K562 (cell line): ENCODE measurements at regions not wholly inside any gene's neighbourhood (a gene's known extent, or its start where the extent isn't known, plus 50 kb on each side); places are given as distances from the start of the nearest gene placed in this dataset.

ENCODE experiments used
- ATAC-seq: fragments of 200-7000 bp; cut with Tn5 transposase; 3 replicates; pipeline ENCODE4 v1.9.1; 2020; ENCODE audit warnings: moderate library complexity
- BruUV-seq: library from RNA; stranded (reverse); fragments of 400-500 nt; replicated peaks from 2 replicates; lab custom pipeline; 2021; lab: Mats Ljungman, UMichigan
- CTCF ChIA-PET: fragments of 300-600 bp; formaldehyde crosslinking; extraction: SDS; loops from one replicate; lab custom pipeline; 2021; ENCODE audit warnings: low intra/inter-chr PET ratio; lab: Yijun Ruan, JAX
- POLR2A ChIA-PET: fragments of 300-600, 350-650 bp; sonication (Branson Sonifier 250); formaldehyde crosslinking; extraction: SDS; loops from one replicate; lab custom pipeline; 2021; ENCODE audit warnings: antibody characterized with exemption, inconsistent platforms; lab: Yijun Ruan, JAX
- DNase-seq, 4 experiments: peaks; one replicate each; pipeline versions ENCODE4 v3.0.0 to v3.0.0-alpha.2; 2011 to 2018; ENCODE audit warnings: low spot score in 3 of 4, mixed read lengths in 3 of 4; ENCODE audit errors: extremely low read depth in 1 of 4
- FAIRE-seq: peaks from 2 replicates; lab custom pipeline; 2011; peaks lifted over from hg19 to GRCh38; lab: Jason Lieb, UNC
- H2AFZ ChIP-seq: 2 replicates; pipeline ENCODE4 v1.6.0; 2011; ENCODE audit warnings: low read depth, low read length, control low read depth, inconsistent platforms
- H3K27ac ChIP-seq: fragments of 200-600 bp; 3 replicates; pipeline ENCODE4 v1.8.0; 2011; ENCODE audit warnings: low read depth, mild to moderate bottlenecking, control low read depth, inconsistent platforms, low read length, moderate library complexity, mixed read lengths; ENCODE audit errors: extremely low read depth
- H3K27me3 ChIP-seq, 2 experiments: fragments of 300-600 bp in 1 of 2; 2 replicates in 1 of 2; 3 replicates in 1 of 2; pipeline versions ENCODE4 v1.6.0 to v1.8.0; 2011; ENCODE audit warnings: inconsistent platforms in 2 of 2, low read length in 2 of 2, mild to moderate bottlenecking in 1 of 2, mixed read lengths in 1 of 2, moderate library complexity in 1 of 2; ENCODE audit not compliant: control insufficient read depth in 2 of 2, insufficient read depth in 2 of 2
- H3K36me3 ChIP-seq: fragments of 300-600 bp; 3 replicates; pipeline ENCODE4 v1.8.0; 2011; ENCODE audit warnings: mild to moderate bottlenecking, low read length, inconsistent platforms; ENCODE audit not compliant: control insufficient read depth, insufficient read depth
- H3K4me1 ChIP-seq, 2 experiments: fragments of 200-600 bp in 1 of 2; replicated peaks in 1 of 2; 2 replicates in 1 of 2; 3 replicates in 1 of 2; pipeline versions ENCODE4 v1.5.1 to v1.8.0; 2011; ENCODE audit warnings: inconsistent platforms in 2 of 2, low read length in 2 of 2, mild to moderate bottlenecking in 1 of 2, mixed read lengths in 1 of 2, moderate library complexity in 1 of 2; ENCODE audit not compliant: control insufficient read depth in 2 of 2, insufficient read depth in 2 of 2
- H3K4me2 ChIP-seq: 2 replicates; pipeline ENCODE4 v1.6.1; 2011; ENCODE audit warnings: low read length, control low read depth, inconsistent platforms, mixed read lengths; ENCODE audit not compliant: insufficient read depth
- H3K4me3 ChIP-seq: fragments of 200-600 bp; sonication (generic), shearing (Covaris generic); 2 replicates; pipeline ENCODE4 v1.5.1; 2016; ENCODE audit warnings: control low read depth, inconsistent platforms
- H3K79me2 ChIP-seq: fragments of 200-600 bp; 3 replicates; pipeline ENCODE4 v1.8.0; 2011; ENCODE audit warnings: low read length, inconsistent platforms; ENCODE audit not compliant: control insufficient read depth, insufficient read depth
- H3K9ac ChIP-seq, 2 experiments: 2 replicates each; pipeline versions ENCODE4 v1.6.0 to v1.6.1; 2011; ENCODE audit warnings: low read depth in 2 of 2, low read length in 2 of 2, control low read depth in 1 of 2, inconsistent platforms in 1 of 2, mild to moderate bottlenecking in 1 of 2, mixed read lengths in 1 of 2; ENCODE audit not compliant: insufficient read depth in 1 of 2
- H3K9me1 ChIP-seq: one replicate; pipeline ENCODE4 v1.6.0; 2011; ENCODE audit warnings: inconsistent platforms, mild to moderate bottlenecking, low read length, moderate library complexity; ENCODE audit not compliant: control insufficient read depth, insufficient read depth
- H3K9me3 ChIP-seq: replicated peaks from 2 replicates; pipeline ENCODE4 v1.5.1; 2011; ENCODE audit warnings: low read depth, low read length, inconsistent platforms; ENCODE audit not compliant: control insufficient read depth, insufficient read depth
- H4K20me1 ChIP-seq: replicated peaks from 2 replicates; pipeline ENCODE4 v1.6.1; 2011; ENCODE audit warnings: low read length, inconsistent platforms, mixed read lengths; ENCODE audit not compliant: control insufficient read depth, insufficient read depth
- CHD1 ChIP-seq: fragments of 200-600 bp; sonication (generic); IDR thresholded peaks from one replicate; pipeline ENCODE4 v1.6.1; 2012; ENCODE audit warnings: mild to moderate bottlenecking, moderate library complexity, low read length, inconsistent platforms
- DNMT1 ChIP-seq: fragments of 450-650 bp; IDR thresholded peaks from 2 replicates; pipeline ENCODE4 v1.6.1; 2016; ENCODE audit warnings: antibody characterized with exemption, mild to moderate bottlenecking
- HSF4 ChIP-seq: fragments of 250-450 bp; sonication (Bioruptor Pico); IDR thresholded peaks from 2 replicates; pipeline ENCODE4 v2.1.2; 2022; ENCODE audit warnings: mild to moderate bottlenecking, moderate library complexity, borderline replicate concordance
- IRF2 ChIP-seq: sonication (generic); formaldehyde crosslinking; IDR thresholded peaks from 2 replicates; pipeline ENCODE4 v1.8.1; 2022; ENCODE audit warnings: mild to moderate bottlenecking, missing genetic modification reagents
- PATZ1 ChIP-seq: fragments of 250-450 bp; sonication (Bioruptor Pico); IDR thresholded peaks from 2 replicates; pipeline ENCODE4 v1.5.0; 2020; ENCODE audit warnings: mild to moderate bottlenecking, borderline replicate concordance
- PRMT5 ChIP-seq: sonication (generic); formaldehyde crosslinking; IDR thresholded peaks from 2 replicates; pipeline ENCODE4 v1.5.0; 2020; ENCODE audit warnings: missing genetic modification reagents
- RB1 ChIP-seq: fragments of 450-650 bp; IDR thresholded peaks from 2 replicates; pipeline ENCODE4 v1.6.1; 2017; ENCODE audit warnings: low read depth, mild to moderate bottlenecking
- RBM14 ChIP-seq: fragments of 200-400 bp; formaldehyde crosslinking; IDR thresholded peaks from 2 replicates; pipeline ENCODE4 v1.6.1; 2018; ENCODE audit warnings: low read depth, mild to moderate bottlenecking, low read length, moderate library complexity, borderline replicate concordance; ENCODE audit not compliant: insufficient read depth
- SETDB1 ChIP-seq: IDR thresholded peaks from one replicate; pipeline ENCODE4 v1.6.1; 2012; ENCODE audit warnings: low read length, control low read depth, inconsistent platforms
- SNAPC5 ChIP-seq: fragments of 250-450 bp; sonication (Bioruptor Pico); IDR thresholded peaks from 2 replicates; pipeline ENCODE4 v1.8.0; 2021; ENCODE audit warnings: moderate library complexity, mild to moderate bottlenecking, inconsistent platforms
- ZBTB9 ChIP-seq: fragments of 450-650 bp; formaldehyde crosslinking; IDR thresholded peaks from 2 replicates; pipeline ENCODE4 v1.4.0; 2020; ENCODE audit warnings: mild to moderate bottlenecking, moderate library complexity
- ZFX ChIP-seq: sonication (generic); formaldehyde crosslinking; IDR thresholded peaks from 2 replicates; pipeline ENCODE4 v1.8.0; 2022; ENCODE audit warnings: mild to moderate bottlenecking, missing genetic modification reagents, moderate library complexity
- ZNF551 ChIP-seq: fragments of 250-450 bp; sonication (Bioruptor Pico); IDR thresholded peaks from 2 replicates; pipeline ENCODE4 v1.5.0; 2021; ENCODE audit warnings: mild to moderate bottlenecking, moderate library complexity
- ZSCAN29 ChIP-seq: fragments of 450-650 bp; IDR thresholded peaks from 2 replicates; pipeline ENCODE4 v1.6.1; 2017
- ZZZ3 ChIP-seq: fragments of 450-650 bp; IDR thresholded peaks from 2 replicates; pipeline ENCODE4 v1.6.1; 2016; ENCODE audit warnings: antibody characterized with exemption, mild to moderate bottlenecking, moderate library complexity
- WGBS: fragments of 100-300 bp; shearing (Covaris generic); methylation state at CpG from one replicate; pipeline ENCODE4 v1.1.6; 2016; ENCODE audit warnings: low coverage, mixed read lengths; ENCODE audit not compliant: insufficient coverage; ENCODE audit errors: missing lambda C conversion rate; 5-methylcytosine and 5-hydroxymethylcytosine counted together
- in situ Hi-C: fragments of 300-500 bp; cut with MboI; formaldehyde crosslinking; loops from 4 replicates; pipeline ENCODE4 v1.15.0; 2018; ENCODE audit warnings: inconsistent platforms, mixed read lengths
- intact Hi-C: fragments of 100-400 bp; cut with micrococcal nuclease; formaldehyde crosslinking; loops from 2 replicates; pipeline ENCODE4 v1.14.2; 2022

- ATAC-seq = no peak
- Histone ChIP-seq H3K9ac (no peak overlapping the region), H2AFZ (no peak overlapping the region), H3K4me3 (no peak overlapping the region), H3K9me1 (no peaks in the 10 kb centered on the region), H3K27ac (no peak overlapping the region), H3K27me3 (no peaks in the 10 kb centered on the region), H3K9me3 (no peaks in the 10 kb centered on the region), H3K4me1 (no peaks in the 10 kb centered on the region), H3K79me2 (no peaks in the 10 kb centered on the region), H3K36me3 (no peaks in the 10 kb centered on the region), H4K20me1 (no peaks in the 10 kb centered on the region), H3K4me2 (no peak overlapping the region)
- WGBS = 2% methylated on average over 6 of the region's 6 CpGs
- DNase-seq = no peak
- POLR2A ChIA-PET = interaction anchor here (1.3 kb wide), 1 partner anchor 11 kb away, joined by 3 read pairs; no protein-coding TSS in a partner anchor
- TF ChIP-seq DNMT1 (no peak), CHD1 (no peak), HSF4 (CRISPR knock-in tag) (no peak), SETDB1 (no peak), ZBTB9 (CRISPR knock-in tag) (no peak), RBM14 (no peak), SNAPC5 (CRISPR knock-in tag) (no peak), ZFX (CRISPR knock-in tag) (no peak), PRMT5 (no peak), ZNF551 (CRISPR knock-in tag) (no peak), RB1 (no peak), ZZZ3 (no peak), ZSCAN29 (no peak), PATZ1 (CRISPR knock-in tag) (no peak), IRF2 (no peak)
- no peak for FAIRE-seq
- BruUV-seq = no TSS peak
- CTCF ChIA-PET = no interaction called here
- intact Hi-C loops (no loop called here), in situ Hi-C loops (no loop called here)
These were observed 95.3 kb upstream of the CXCL13 start for GRCh38 chr4:77510367-77510766.
